Stomach (tissue), 8 donors: ENCODE measurements at regions not wholly inside any gene's neighbourhood (a gene's known extent, or its start where the extent isn't known, plus 50 kb on each side); places are given as distances from the start of the nearest gene placed in this dataset.

Experiments used
- DNase-seq, 2 donors: peaks; one replicate each; pipeline versions ENCODE4 v3.0.0 to v3.0.0-alpha.2; 2013 to 2019
- H3K27ac ChIP-seq, 5 donors: fragments of 200-600 bp in 4 of 5; sonication (generic) in 4 of 5; one replicate each; pipeline ENCODE4 v1.5.1; 2013 to 2019; ENCODE audit warnings: mild to moderate bottlenecking in 1 of 5, moderate library complexity in 1 of 5
- H3K27me3 ChIP-seq, 3 donors: fragments of 200-600 bp; sonication (generic); one replicate each; pipeline ENCODE4 v1.5.1; 2017 to 2019; ENCODE audit warnings: mixed run types in 1 of 3
- H3K36me3 ChIP-seq, 4 donors: fragments of 200-600 bp; sonication (generic); 1 replicate in 3 of 4; 2 replicates in 1 of 4; pipeline ENCODE4 v1.5.1; 2016 to 2019
- H3K4me1 ChIP-seq, 4 donors: fragments of 200-600 bp; sonication (generic); one replicate each; pipeline ENCODE4 v1.5.1; 2016 to 2019
- H3K4me3 ChIP-seq, 4 donors: fragments of 200-600 bp; sonication (generic) in 3 of 4; one replicate each; pipeline ENCODE4 v1.5.1; 2016 to 2019; ENCODE audit warnings: mild to moderate bottlenecking in 1 of 4
- H3K9me3 ChIP-seq, 4 donors: fragments of 200-600 bp; sonication (generic); one replicate each; pipeline ENCODE4 v1.5.1; 2016 to 2019
- EP300 ChIP-seq: sonication (generic); formaldehyde crosslinking; IDR thresholded peaks from one replicate; pipeline ENCODE4 v1.6.1; 2017; ENCODE audit warnings: antibody characterized with exemption
- POLR2A ChIP-seq, 4 donors: fragments of 450-650 bp; IDR thresholded peaks; one replicate each; pipeline ENCODE4 v1.6.1; 2016; ENCODE audit warnings: antibody characterized with exemption in 4 of 4, control low read depth in 2 of 4, mild to moderate bottlenecking in 1 of 4, moderate library complexity in 1 of 4
- POLR2AphosphoS5 ChIP-seq, 3 donors: sonication (generic); formaldehyde crosslinking; IDR thresholded peaks; one replicate each; pipeline ENCODE4 v1.6.1; 2016; ENCODE audit warnings: antibody characterized with exemption in 3 of 3
- WGBS, 5 donors: extraction: QIAGEN DNeasy Blood & Tissue Kit in 3 of 5; methylation state at CpG; one replicate each; pipeline versions ENCODE4 v1.1.5 to v1.1.7; 2013 to 2018; 5-methylcytosine and 5-hydroxymethylcytosine counted together
- intact Hi-C: fragments of 100-400 bp; cut with DNase I; formaldehyde crosslinking; loops from one replicate; pipeline ENCODE4 v1.15.1; 2023; ENCODE audit warnings: low total_unique reads
- TF ChIP-seq, protein P1 (sequence below), 7 experiments: fragments of 450-650 bp in 4 of 7; fragments of 200-600 bp in 3 of 7; sonication (generic) in 3 of 7; IDR thresholded peaks; one replicate each; pipeline ENCODE4 v1.5.1; 2016 to 2019; ENCODE audit warnings: antibody characterized with exemption in 7 of 7, control low read depth in 2 of 7, mild to moderate bottlenecking in 1 of 7
- donor health status: healthy with polysubstance abuse.
- donor health status: Bipolar disorder and iron deficiency.
- donor health status: healthy.

GRCh38 chrX:22397566-22397965 lies 124.9 kb downstream of the CBLL2 start:
- Histone ChIP-seq H3K36me3 (no peaks in the 10 kb centered on the region), H3K4me3 (no peak overlapping the region), H3K27ac (no peak overlapping the region), H3K27me3 (no peaks in the 10 kb centered on the region), H3K4me1 (no peaks in the 10 kb centered on the region), H3K9me3 (peaks cover 0 to 6% (median 0%) of the 10 kb centered on the region in 4 donors)
- WGBS, 5 donors, result 24 to 63% (median 55%) methylated on average over 1 of the region's 1 CpG
- DNase-seq, result no peak
- TF ChIP-seq EP300, result no peak
- TF ChIP-seq POLR2A (IDR thresholded peaks at IDR 0.05), result no peak
- TF ChIP-seq, protein P1, sequence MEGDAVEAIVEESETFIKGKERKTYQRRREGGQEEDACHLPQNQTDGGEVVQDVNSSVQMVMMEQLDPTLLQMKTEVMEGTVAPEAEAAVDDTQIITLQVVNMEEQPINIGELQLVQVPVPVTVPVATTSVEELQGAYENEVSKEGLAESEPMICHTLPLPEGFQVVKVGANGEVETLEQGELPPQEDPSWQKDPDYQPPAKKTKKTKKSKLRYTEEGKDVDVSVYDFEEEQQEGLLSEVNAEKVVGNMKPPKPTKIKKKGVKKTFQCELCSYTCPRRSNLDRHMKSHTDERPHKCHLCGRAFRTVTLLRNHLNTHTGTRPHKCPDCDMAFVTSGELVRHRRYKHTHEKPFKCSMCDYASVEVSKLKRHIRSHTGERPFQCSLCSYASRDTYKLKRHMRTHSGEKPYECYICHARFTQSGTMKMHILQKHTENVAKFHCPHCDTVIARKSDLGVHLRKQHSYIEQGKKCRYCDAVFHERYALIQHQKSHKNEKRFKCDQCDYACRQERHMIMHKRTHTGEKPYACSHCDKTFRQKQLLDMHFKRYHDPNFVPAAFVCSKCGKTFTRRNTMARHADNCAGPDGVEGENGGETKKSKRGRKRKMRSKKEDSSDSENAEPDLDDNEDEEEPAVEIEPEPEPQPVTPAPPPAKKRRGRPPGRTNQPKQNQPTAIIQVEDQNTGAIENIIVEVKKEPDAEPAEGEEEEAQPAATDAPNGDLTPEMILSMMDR (IDR thresholded peaks at IDR 0.05), result no peak
- no peak for TF ChIP-seq POLR2AphosphoS5 (IDR thresholded peaks at IDR 0.05)
- intact Hi-C loops, result no loop called here

DNA sequence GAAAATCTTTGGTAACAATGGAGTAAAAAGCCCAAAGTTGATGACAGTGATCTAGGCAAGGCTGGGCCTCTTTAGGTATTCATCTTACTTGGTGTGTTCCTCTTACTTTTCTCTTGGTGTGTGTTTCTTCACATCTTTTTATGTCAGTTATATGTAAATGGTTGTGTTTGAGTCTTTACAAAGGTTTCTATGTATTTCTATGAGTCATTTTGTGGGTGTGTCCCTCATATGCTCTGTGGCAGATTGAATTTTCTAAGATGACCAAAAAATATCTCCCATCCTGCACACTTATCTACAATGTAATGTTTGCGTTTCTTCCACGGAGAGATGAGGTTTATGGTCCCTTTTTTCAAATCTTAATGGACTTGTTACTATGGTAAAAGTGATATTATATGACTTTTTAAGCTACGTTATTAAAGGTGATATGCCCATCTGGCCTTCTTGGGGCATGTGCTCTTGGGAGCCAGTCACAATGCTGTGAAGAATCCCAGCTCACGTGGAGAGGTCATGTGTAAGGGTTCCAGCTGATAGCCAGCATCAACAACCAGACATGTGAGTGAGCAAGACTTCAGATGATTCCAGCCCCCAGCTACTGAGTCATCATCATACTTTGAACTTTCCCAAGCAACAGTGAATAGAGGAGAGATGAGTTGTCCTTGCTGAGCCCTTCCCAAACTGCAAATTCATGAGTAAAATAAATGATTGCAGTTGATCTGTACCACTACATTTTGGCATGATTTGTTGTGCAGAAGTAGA lies 126.9 kb downstream of the CBLL2 start:
- no peak overlapping the region for H3K27ac ChIP-seq
- intact Hi-C loops, result no loop called here
- TF ChIP-seq POLR2A (IDR thresholded peaks at IDR 0.05), result no peak
- no peak for TF ChIP-seq POLR2AphosphoS5 (IDR thresholded peaks at IDR 0.05)
- TF ChIP-seq, protein P1 (IDR thresholded peaks at IDR 0.05), result no peak
- TF ChIP-seq EP300, result no peak
- WGBS, 5 donors, result 48 to 77% (median 71%) methylated on average over 4 of the region's 4 CpGs
- H3K36me3 ChIP-seq, result no peaks in the 10 kb centered on the region
- no peaks in the 10 kb centered on the region for H3K27me3 ChIP-seq
- H3K4me3 ChIP-seq, result no peak overlapping the region
- no peaks in the 10 kb centered on the region for H3K4me1 ChIP-seq
- peaks cover 0 to 6% (median 0%) of the 10 kb centered on the region in 4 donors for H3K9me3 ChIP-seq
- no peak for DNase-seq

DNA sequence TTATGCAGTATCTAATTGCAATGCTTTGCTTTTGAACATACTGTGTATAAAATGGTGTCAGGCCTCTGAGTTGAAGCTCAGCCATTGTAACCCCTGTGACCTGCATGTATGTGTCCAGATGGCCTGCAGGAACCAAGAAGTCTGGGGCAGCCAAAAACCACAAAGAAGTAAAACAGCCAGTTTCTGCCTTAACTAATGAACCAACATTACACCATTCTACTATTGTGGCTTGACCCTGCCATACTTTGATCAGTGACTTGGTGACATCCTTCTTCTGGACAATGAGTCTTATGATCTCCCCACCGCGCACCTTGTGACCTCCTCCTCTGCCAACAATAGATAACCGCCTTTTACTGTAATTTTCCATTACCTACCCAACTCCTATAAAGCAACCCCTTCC lies 131.6 kb downstream of the CBLL2 start:
- Histone ChIP-seq H3K4me3 (no peak overlapping the region), H3K27me3 (no peaks in the 10 kb centered on the region), H3K36me3 (no peaks in the 10 kb centered on the region), H3K27ac (no peak overlapping the region), H3K9me3 (peaks cover 0 to 6% (median 0%) of the 10 kb centered on the region in 4 donors), H3K4me1 (no peaks in the 10 kb centered on the region)
- TF ChIP-seq POLR2AphosphoS5 (IDR thresholded peaks at IDR 0.05), result no peak
- TF ChIP-seq EP300, result no peak
- no peak for DNase-seq
- 93 to 100% (median 94%) methylated on average over 3 of the region's 3 CpGs for WGBS, 5 donors
- intact Hi-C loops, result no loop called here

DNA sequence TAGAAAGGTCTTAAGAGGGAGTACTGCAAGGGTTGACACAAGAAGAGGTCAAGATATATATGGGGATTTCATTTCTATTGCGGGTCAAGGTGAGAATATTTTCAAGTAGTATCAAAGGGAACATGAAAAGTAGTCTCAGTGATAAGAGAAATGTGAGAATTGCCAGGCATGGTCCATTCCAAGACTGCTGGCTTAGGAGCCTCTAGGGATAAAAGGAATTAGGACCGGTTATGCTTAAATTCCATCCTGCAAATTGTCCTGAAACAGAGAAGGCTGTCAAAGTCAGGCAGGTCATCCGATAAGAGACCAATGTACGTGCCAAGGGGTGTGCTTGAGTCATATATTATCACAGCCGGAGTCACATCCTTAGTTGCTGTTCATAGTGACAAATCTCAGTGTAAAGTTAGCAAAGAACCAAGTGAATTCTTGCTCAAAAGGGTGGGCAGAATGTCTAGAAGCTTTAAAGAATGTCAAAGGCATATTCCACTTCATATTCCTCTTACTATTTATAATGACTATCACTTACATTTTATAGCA lies 133.6 kb downstream of the CBLL2 start:
- Histone ChIP-seq H3K36me3 (no peaks in the 10 kb centered on the region), H3K4me3 (no peak overlapping the region), H3K27ac (no peak overlapping the region), H3K27me3 (no peaks in the 10 kb centered on the region), H3K9me3 (peaks cover 0 to 6% (median 0%) of the 10 kb centered on the region in 4 donors), H3K4me1 (no peaks in the 10 kb centered on the region)
- intact Hi-C loops, result no loop called here
- TF ChIP-seq EP300 (no peak), POLR2A (IDR thresholded peaks at IDR 0.05) (no peak), POLR2AphosphoS5 (IDR thresholded peaks at IDR 0.05) (no peak)
- TF ChIP-seq, protein P1 (IDR thresholded peaks at IDR 0.05), result no peak
- DNase-seq, result no peak
- 71 to 84% (median 77%) methylated on average over 5 of the region's 5 CpGs for WGBS, 5 donors

DNA sequence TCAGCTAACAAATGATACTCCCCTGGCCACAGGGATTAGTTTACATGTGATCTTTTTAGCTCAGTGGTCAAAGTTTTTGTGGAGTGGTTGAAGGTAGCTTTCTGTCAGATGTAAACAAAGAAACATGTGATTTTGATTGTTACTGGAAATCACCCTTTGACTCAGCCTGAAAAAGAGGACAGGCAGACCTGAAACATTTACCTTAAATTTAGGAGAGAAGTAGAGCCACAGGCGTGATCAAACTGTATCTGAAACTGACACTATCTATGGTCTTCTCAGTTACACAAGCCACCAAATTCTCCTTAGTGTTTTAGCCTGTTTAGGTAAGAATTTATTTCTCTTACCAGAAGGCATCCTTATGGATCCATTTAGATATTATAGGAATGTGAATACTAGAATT lies 136.7 kb downstream of the CBLL2 start:
- no peaks in the 10 kb centered on the region for H3K36me3 ChIP-seq
- 52 to 84% (median 73%) methylated on average over 1 of the region's 1 CpG for WGBS, 5 donors
- H3K4me1 ChIP-seq, result no peaks in the 10 kb centered on the region
- no peak for DNase-seq
- no peaks in the 10 kb centered on the region for H3K27me3 ChIP-seq
- no peaks in the 10 kb centered on the region for H3K9me3 ChIP-seq
- no peak for TF ChIP-seq POLR2AphosphoS5 (IDR thresholded peaks at IDR 0.05)
- TF ChIP-seq EP300, result no peak
- TF ChIP-seq, protein P1 (IDR thresholded peaks at IDR 0.05), result no peak
- no peak for TF ChIP-seq POLR2A (IDR thresholded peaks at IDR 0.05)
- intact Hi-C loops, result no loop called here
- no peak overlapping the region for H3K27ac ChIP-seq
- H3K4me3 ChIP-seq, result no peak overlapping the region
